Liver (tissue), 3 donors: ENCODE measurements at regions not wholly inside any gene's neighbourhood (a gene's known extent, or its start where the extent isn't known, plus 50 kb on each side); places are given as distances from the start of the nearest gene placed in this dataset.

ENCODE experiments used
- HNF4A ChIP-seq, 2 donors: conservative IDR thresholded peaks; 2 replicates each; pipeline ENCODE4 v1.6.1; 2016; ENCODE audit warnings: antibody characterized with exemption in 2 of 2, mild to moderate bottlenecking in 2 of 2
- HNF4G ChIP-seq: IDR thresholded peaks from 2 replicates; pipeline ENCODE4 v1.6.1; 2016; ENCODE audit warnings: antibody characterized with exemption
- RAD21 ChIP-seq, 2 donors: IDR thresholded peaks; 2 replicates each; pipeline ENCODE4 v1.6.1; 2016; ENCODE audit warnings: antibody characterized with exemption in 2 of 2, mild to moderate bottlenecking in 2 of 2
- YY1 ChIP-seq: IDR thresholded peaks from 2 replicates; pipeline ENCODE4 v1.6.1; 2016; ENCODE audit warnings: antibody characterized with exemption, mild to moderate bottlenecking
- TF ChIP-seq, protein P1 (sequence below): fragments of 150-350 bp; IDR thresholded peaks from 2 replicates; pipeline ENCODE4 v1.5.1; 2017; ENCODE audit warnings: improper control_type of control experiment, low read depth, low read length; ENCODE audit not compliant: missing input control
- TF ChIP-seq, protein P2 (sequence below): IDR thresholded peaks from 2 replicates; pipeline ENCODE4 v1.6.1; 2016; ENCODE audit warnings: antibody characterized with exemption
- donor health status: healthy.
- donor health status: healthy.

DNA sequence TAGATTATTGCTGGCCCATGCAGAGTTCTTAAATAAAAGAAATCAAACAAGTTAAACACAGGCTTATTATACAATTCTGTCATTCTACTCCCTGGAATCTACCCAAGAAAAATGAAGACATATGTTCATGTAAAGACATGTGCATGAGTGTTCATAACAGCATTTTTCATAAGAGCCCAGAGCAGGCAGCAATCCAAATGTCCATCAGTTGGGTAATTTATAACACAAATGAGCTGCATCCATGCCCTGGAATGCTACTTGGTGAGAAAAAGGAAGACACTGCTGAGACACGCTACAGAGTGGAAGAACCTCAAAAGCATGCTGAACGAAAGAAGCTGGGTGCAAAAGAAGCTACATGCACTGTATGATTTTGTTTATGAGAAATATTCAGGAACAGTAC lies 342.6 kb downstream of the TCERG1L start:
- TF ChIP-seq, protein P1, sequence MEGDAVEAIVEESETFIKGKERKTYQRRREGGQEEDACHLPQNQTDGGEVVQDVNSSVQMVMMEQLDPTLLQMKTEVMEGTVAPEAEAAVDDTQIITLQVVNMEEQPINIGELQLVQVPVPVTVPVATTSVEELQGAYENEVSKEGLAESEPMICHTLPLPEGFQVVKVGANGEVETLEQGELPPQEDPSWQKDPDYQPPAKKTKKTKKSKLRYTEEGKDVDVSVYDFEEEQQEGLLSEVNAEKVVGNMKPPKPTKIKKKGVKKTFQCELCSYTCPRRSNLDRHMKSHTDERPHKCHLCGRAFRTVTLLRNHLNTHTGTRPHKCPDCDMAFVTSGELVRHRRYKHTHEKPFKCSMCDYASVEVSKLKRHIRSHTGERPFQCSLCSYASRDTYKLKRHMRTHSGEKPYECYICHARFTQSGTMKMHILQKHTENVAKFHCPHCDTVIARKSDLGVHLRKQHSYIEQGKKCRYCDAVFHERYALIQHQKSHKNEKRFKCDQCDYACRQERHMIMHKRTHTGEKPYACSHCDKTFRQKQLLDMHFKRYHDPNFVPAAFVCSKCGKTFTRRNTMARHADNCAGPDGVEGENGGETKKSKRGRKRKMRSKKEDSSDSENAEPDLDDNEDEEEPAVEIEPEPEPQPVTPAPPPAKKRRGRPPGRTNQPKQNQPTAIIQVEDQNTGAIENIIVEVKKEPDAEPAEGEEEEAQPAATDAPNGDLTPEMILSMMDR: no peak
- TF ChIP-seq HNF4A (conservative IDR thresholded peaks at IDR 0.05) (no peak), YY1 (no peak), RAD21 (IDR thresholded peaks at IDR 0.05) (no peak), HNF4G (no peak)
- TF ChIP-seq, protein P2, sequence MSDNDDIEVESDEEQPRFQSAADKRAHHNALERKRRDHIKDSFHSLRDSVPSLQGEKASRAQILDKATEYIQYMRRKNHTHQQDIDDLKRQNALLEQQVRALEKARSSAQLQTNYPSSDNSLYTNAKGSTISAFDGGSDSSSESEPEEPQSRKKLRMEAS: no peak
